ENCODE measurements at regions not wholly inside any gene's neighbourhood (a gene's known extent, or its start where the extent isn't known, plus 50 kb on each side); places are given as distances from the start of the nearest gene placed in this dataset.

GRCh38 chr2:35067420-35067819 lies 1288.2 kb upstream of the CRIM1 start:
- DNase-seq (ENCODE audit: low read depth in 2 of 3, low spot score in 2 of 3), result no peak

- no peak for DNase-seq (ENCODE audit: low read depth in 2 of 3, low spot score in 2 of 3)
These were observed 1291.7 kb upstream of the CRIM1 start for GRCh38 chr2:35063836-35064235.

- no peak for DNase-seq (ENCODE audit: low read depth in 2 of 3, low spot score in 2 of 3)
These were observed 1319.7 kb upstream of the CRIM1 start for GRCh38 chr2:35035883-35036282.

GRCh38 chr2:35033748-35034147 lies 1321.8 kb upstream of the CRIM1 start:
- DNase-seq (ENCODE audit: low read depth in 2 of 3, low spot score in 2 of 3), result no peak

GRCh38 chr2:35023545-35023944 lies 1332.0 kb upstream of the CRIM1 start:
- no peak for DNase-seq (ENCODE audit: low read depth in 2 of 3, low spot score in 2 of 3)

GRCh38 chr2:35000453-35000852 lies 1355.1 kb upstream of the CRIM1 start:
- no peak for DNase-seq (ENCODE audit: low read depth in 2 of 3, low spot score in 2 of 3)

- DNase-seq (ENCODE audit: low read depth in 2 of 3, low spot score in 2 of 3), result no peak
These were observed 1356.8 kb upstream of the CRIM1 start for GRCh38 chr2:34998741-34999140.

GRCh38 chr2:34997779-34998178 lies 1357.8 kb upstream of the CRIM1 start:
- DNase-seq (ENCODE audit: low read depth in 2 of 3, low spot score in 2 of 3), result no peak

- DNase-seq (ENCODE audit: low read depth in 2 of 3, low spot score in 2 of 3), result no peak
These were observed 1360.4 kb upstream of the CRIM1 start for GRCh38 chr2:34995196-34995595.

GRCh38 chr2:34991508-34992274 lies 1363.9 kb upstream of the CRIM1 start:
- no peak for DNase-seq (ENCODE audit: low read depth in 2 of 3, low spot score in 2 of 3)

- no peak for DNase-seq (ENCODE audit: low read depth in 2 of 3, low spot score in 2 of 3)
These were observed 1370.1 kb upstream of the CRIM1 start for GRCh38 chr2:34985474-34985873.

GRCh38 chr2:34980689-34981088 lies 1374.9 kb upstream of the CRIM1 start:
- DNase-seq (ENCODE audit: low read depth in 2 of 3, low spot score in 2 of 3), result no peak

GRCh38 chr2:34979148-34979547 lies 1376.4 kb upstream of the CRIM1 start:
- DNase-seq (ENCODE audit: low read depth in 2 of 3, low spot score in 2 of 3), result no peak

GRCh38 chr2:34961822-34962221 lies 1362.7 kb upstream of the FAM98A start:
- no peak for DNase-seq (ENCODE audit: low read depth in 2 of 3, low spot score in 2 of 3)

GRCh38 chr2:34954758-34955157 lies 1355.7 kb upstream of the FAM98A start:
- DNase-seq (ENCODE audit: low read depth in 2 of 3, low spot score in 2 of 3), result no peak

GRCh38 chr2:34950797-34951196 lies 1351.7 kb upstream of the FAM98A start:
- no peak for DNase-seq (ENCODE audit: low read depth in 2 of 3, low spot score in 2 of 3)

- DNase-seq (ENCODE audit: low read depth in 2 of 3, low spot score in 2 of 3), result no peak
These were observed 1350.2 kb upstream of the FAM98A start for GRCh38 chr2:34949316-34949715.

- DNase-seq (ENCODE audit: low read depth in 2 of 3, low spot score in 2 of 3), result no peak
These were observed 1337.0 kb upstream of the FAM98A start for GRCh38 chr2:34936089-34936488.

- peak in 1 of 3 donors; percentile 25 for DNase-seq (ENCODE audit: low read depth in 2 of 3, low spot score in 2 of 3)
These were observed 1313.0 kb upstream of the FAM98A start for GRCh38 chr2:34912084-34912483.

- DNase-seq (ENCODE audit: low read depth in 2 of 3, low spot score in 2 of 3), result peak in 1 of 3 donors; percentile 8
These were observed 1311.0 kb upstream of the FAM98A start for GRCh38 chr2:34909992-34910705.

GRCh38 chr2:34907812-34908211 lies 1308.7 kb upstream of the FAM98A start:
- DNase-seq (ENCODE audit: low read depth in 2 of 3, low spot score in 2 of 3), result no peak

GRCh38 chr2:34901739-34902138 lies 1302.6 kb upstream of the FAM98A start:
- DNase-seq (ENCODE audit: low read depth in 2 of 3, low spot score in 2 of 3), result no peak
